GM12878 (cell line): ENCODE measurements at regions not wholly inside any gene's neighbourhood (a gene's known extent, or its start where the extent isn't known, plus 50 kb on each side); places are given as distances from the start of the nearest gene placed in this dataset.

Source experiments
- ATAC-seq: fragments of 200-7000 bp; cut with Tn5 transposase; 3 replicates; pipeline ENCODE4 v1.9.1; 2020; ENCODE audit warnings: mild to moderate bottlenecking, moderate library complexity
- BruUV-seq: library from RNA; stranded (reverse); fragments of 400-500 nt; replicated peaks from 2 replicates; lab custom pipeline; 2021; lab: Mats Ljungman, UMichigan
- CTCF ChIA-PET: fragments of 300-600 bp; sonication (Branson Sonifier 250); formaldehyde crosslinking; extraction: SDS; loops from one replicate; lab custom pipeline; 2021; ENCODE audit warnings: inconsistent platforms; lab: Yijun Ruan, JAX
- POLR2A ChIA-PET: fragments of 350-600 bp; formaldehyde crosslinking; extraction: SDS; loops from one replicate; lab custom pipeline; 2021; ENCODE audit warnings: inconsistent platforms; lab: Charles Lee
- RAD21 ChIA-PET: fragments of 300-600 bp; sonication (Branson Sonifier 250); formaldehyde crosslinking; loops from one replicate; lab custom pipeline; 2023; ENCODE audit warnings: antibody characterized with exemption; ENCODE audit not compliant: unreplicated experiment; lab: Charles Lee
- SMC1A ChIA-PET: fragments of 300-600 bp; sonication (Branson Sonifier 250); formaldehyde crosslinking; loops from one replicate; lab custom pipeline; 2023; ENCODE audit not compliant: unreplicated experiment, uncharacterized antibody; lab: Charles Lee
- DNase-seq: peaks from one replicate; pipeline ENCODE4 v3.0.0-alpha.2; 2011; ENCODE audit warnings: low read depth, low spot score
- FAIRE-seq: peaks from 3 replicates; lab custom pipeline; 2011; peaks lifted over from hg19 to GRCh38; lab: Jason Lieb, UNC
- H2AFZ ChIP-seq: 2 replicates; pipeline ENCODE4 v1.6.0; 2011; ENCODE audit warnings: low read depth, low read length, control low read depth; ENCODE audit not compliant: control insufficient read depth
- H3K27ac ChIP-seq: 2 replicates; pipeline ENCODE4 v1.5.1; 2011; ENCODE audit warnings: control low read depth; ENCODE audit not compliant: control insufficient read depth, insufficient read depth
- H3K27me3 ChIP-seq, 2 experiments: replicated peaks in 1 of 2; 2 replicates each; pipeline versions ENCODE4 v1.6.0 to v1.6.1; 2011; ENCODE audit warnings: low read length in 1 of 2; ENCODE audit not compliant: control insufficient read depth in 2 of 2, insufficient read depth in 2 of 2
- H3K36me3 ChIP-seq, 2 experiments: 2 replicates each; pipeline ENCODE4 v1.5.1; 2011; ENCODE audit warnings: low read length in 1 of 2; ENCODE audit not compliant: control insufficient read depth in 2 of 2, insufficient read depth in 2 of 2
- H3K4me1 ChIP-seq: 2 replicates; pipeline ENCODE4 v1.6.1; 2011; ENCODE audit warnings: mild to moderate bottlenecking, low read length, moderate library complexity, mixed read lengths; ENCODE audit not compliant: control insufficient read depth, insufficient read depth
- H3K4me2 ChIP-seq: 2 replicates; pipeline ENCODE4 v1.6.0; 2011; ENCODE audit warnings: control low read depth; ENCODE audit not compliant: control insufficient read depth, insufficient read depth
- H3K4me3 ChIP-seq: fragments of 200-600 bp; sonication (generic); 2 replicates; pipeline ENCODE4 v1.5.1; 2016
- H3K79me2 ChIP-seq: 2 replicates; pipeline ENCODE4 v1.6.0; 2011; ENCODE audit warnings: low read length; ENCODE audit not compliant: control insufficient read depth, insufficient read depth
- H3K9ac ChIP-seq: 2 replicates; pipeline ENCODE4 v1.8.0; 2011; ENCODE audit warnings: low read length, control low read depth, mixed read lengths; ENCODE audit not compliant: control insufficient read depth, insufficient read depth
- H3K9me3 ChIP-seq: replicated peaks from 3 replicates; pipeline ENCODE4 v1.5.1; 2011; ENCODE audit warnings: mild to moderate bottlenecking, low read length; ENCODE audit not compliant: control insufficient read depth, insufficient read depth
- H4K20me1 ChIP-seq: 2 replicates; pipeline ENCODE4 v1.6.0; 2011; ENCODE audit not compliant: control insufficient read depth, insufficient read depth
- BCL3 ChIP-seq: IDR thresholded peaks from 2 replicates; pipeline ENCODE4 v1.6.1; 2011; ENCODE audit warnings: borderline replicate concordance, low read depth, mild to moderate bottlenecking, moderate library complexity, low read length; ENCODE audit not compliant: insufficient read depth, poor library complexity, severe bottlenecking
- ETV6 ChIP-seq, 2 experiments: fragments of 450-650 bp in 1 of 2; IDR thresholded peaks in 1 of 2; conservative IDR thresholded peaks in 1 of 2; 2 replicates each; pipeline ENCODE4 v1.6.1; 2014; ENCODE audit warnings: antibody characterized with exemption in 1 of 2, borderline replicate concordance in 1 of 2, low read depth in 1 of 2, mild to moderate bottlenecking in 1 of 2, moderate library complexity in 1 of 2
- FOS ChIP-seq: IDR thresholded peaks from 3 replicates; pipeline ENCODE4 v1.6.1; 2011; ENCODE audit warnings: borderline replicate concordance; ENCODE audit not compliant: insufficient read length; ENCODE audit errors: extremely low read depth
- GATAD2B ChIP-seq: fragments of 450-650 bp; conservative IDR thresholded peaks from 2 replicates; pipeline ENCODE4 v1.6.1; 2017; ENCODE audit warnings: low read depth, mild to moderate bottlenecking, moderate library complexity
- JUNB ChIP-seq: IDR thresholded peaks from 2 replicates; pipeline ENCODE4 v1.6.1; 2016; ENCODE audit warnings: antibody characterized with exemption, mild to moderate bottlenecking
- MAX ChIP-seq: IDR thresholded peaks from 2 replicates; pipeline ENCODE4 v1.6.1; 2012; ENCODE audit warnings: low read depth, low read length, improper control_type of control experiment
- PAX5 ChIP-seq: IDR thresholded peaks from 2 replicates; pipeline ENCODE4 v1.6.1; 2011; ENCODE audit warnings: low read depth, low read length, borderline replicate concordance
- SREBF1 ChIP-seq: IDR thresholded peaks from 2 replicates; pipeline ENCODE4 v1.6.1; 2012; ENCODE audit warnings: mild to moderate bottlenecking, low read length
- STAT1 ChIP-seq: fragments of 450-650 bp; conservative IDR thresholded peaks from 2 replicates; pipeline ENCODE4 v1.6.1; 2014; ENCODE audit warnings: antibody characterized with exemption, mild to moderate bottlenecking
- STAT3 ChIP-seq: IDR thresholded peaks from 2 replicates; pipeline ENCODE4 v1.6.1; 2011; ENCODE audit warnings: low read depth, low read length, improper control_type of control experiment
- SUZ12 ChIP-seq: fragments of 200-600 bp; sonication (generic); IDR thresholded peaks from one replicate; pipeline ENCODE4 v1.6.1; 2018; ENCODE audit warnings: antibody characterized with exemption, mild to moderate bottlenecking; ENCODE audit not compliant: unreplicated experiment
- TARDBP ChIP-seq: IDR thresholded peaks from 2 replicates; pipeline ENCODE4 v1.6.1; 2016; ENCODE audit warnings: borderline replicate concordance
- WGBS: methylation state at CpG from one replicate; pipeline ENCODE4 v1.1.6; 2016; ENCODE audit warnings: low lambda C conversion rate; ENCODE audit not compliant: insufficient replicate concordance, insufficient coverage; ENCODE audit errors: missing lambda C conversion rate; 5-methylcytosine and 5-hydroxymethylcytosine counted together
- in situ Hi-C: fragments of 300-500 bp; cut with MboI; formaldehyde crosslinking; loops from 9 replicates; pipeline ENCODE4 v1.14.3; 2018; ENCODE audit warnings: mixed read lengths
- intact Hi-C: fragments of 100-400 bp; cut with micrococcal nuclease; formaldehyde crosslinking; loops from one replicate; pipeline ENCODE4 v1.14.2; 2022; ENCODE audit not compliant: unreplicated experiment
- TF ChIP-seq, protein P1 (sequence below): IDR thresholded peaks from 2 replicates; pipeline ENCODE4 v1.6.1; 2012; ENCODE audit warnings: improper control_type of control experiment, low read depth, low read length; ENCODE audit not compliant: insufficient replicate concordance

GRCh38 chr1:81664341-81664740 is 136.4 kb upstream of the ADGRL2 start:
- no peak for TF ChIP-seq JUNB
- TF ChIP-seq PAX5: no peak
- no peak for TF ChIP-seq MAX
- TF ChIP-seq, protein P1, sequence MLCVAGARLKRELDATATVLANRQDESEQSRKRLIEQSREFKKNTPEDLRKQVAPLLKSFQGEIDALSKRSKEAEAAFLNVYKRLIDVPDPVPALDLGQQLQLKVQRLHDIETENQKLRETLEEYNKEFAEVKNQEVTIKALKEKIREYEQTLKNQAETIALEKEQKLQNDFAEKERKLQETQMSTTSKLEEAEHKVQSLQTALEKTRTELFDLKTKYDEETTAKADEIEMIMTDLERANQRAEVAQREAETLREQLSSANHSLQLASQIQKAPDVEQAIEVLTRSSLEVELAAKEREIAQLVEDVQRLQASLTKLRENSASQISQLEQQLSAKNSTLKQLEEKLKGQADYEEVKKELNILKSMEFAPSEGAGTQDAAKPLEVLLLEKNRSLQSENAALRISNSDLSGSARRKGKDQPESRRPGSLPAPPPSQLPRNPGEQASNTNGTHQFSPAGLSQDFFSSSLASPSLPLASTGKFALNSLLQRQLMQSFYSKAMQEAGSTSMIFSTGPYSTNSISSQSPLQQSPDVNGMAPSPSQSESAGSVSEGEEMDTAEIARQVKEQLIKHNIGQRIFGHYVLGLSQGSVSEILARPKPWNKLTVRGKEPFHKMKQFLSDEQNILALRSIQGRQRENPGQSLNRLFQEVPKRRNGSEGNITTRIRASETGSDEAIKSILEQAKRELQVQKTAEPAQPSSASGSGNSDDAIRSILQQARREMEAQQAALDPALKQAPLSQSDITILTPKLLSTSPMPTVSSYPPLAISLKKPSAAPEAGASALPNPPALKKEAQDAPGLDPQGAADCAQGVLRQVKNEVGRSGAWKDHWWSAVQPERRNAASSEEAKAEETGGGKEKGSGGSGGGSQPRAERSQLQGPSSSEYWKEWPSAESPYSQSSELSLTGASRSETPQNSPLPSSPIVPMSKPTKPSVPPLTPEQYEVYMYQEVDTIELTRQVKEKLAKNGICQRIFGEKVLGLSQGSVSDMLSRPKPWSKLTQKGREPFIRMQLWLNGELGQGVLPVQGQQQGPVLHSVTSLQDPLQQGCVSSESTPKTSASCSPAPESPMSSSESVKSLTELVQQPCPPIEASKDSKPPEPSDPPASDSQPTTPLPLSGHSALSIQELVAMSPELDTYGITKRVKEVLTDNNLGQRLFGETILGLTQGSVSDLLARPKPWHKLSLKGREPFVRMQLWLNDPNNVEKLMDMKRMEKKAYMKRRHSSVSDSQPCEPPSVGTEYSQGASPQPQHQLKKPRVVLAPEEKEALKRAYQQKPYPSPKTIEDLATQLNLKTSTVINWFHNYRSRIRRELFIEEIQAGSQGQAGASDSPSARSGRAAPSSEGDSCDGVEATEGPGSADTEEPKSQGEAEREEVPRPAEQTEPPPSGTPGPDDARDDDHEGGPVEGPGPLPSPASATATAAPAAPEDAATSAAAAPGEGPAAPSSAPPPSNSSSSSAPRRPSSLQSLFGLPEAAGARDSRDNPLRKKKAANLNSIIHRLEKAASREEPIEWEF: no peak
- TF ChIP-seq ETV6 (conservative IDR thresholded peaks at IDR 0.05 in 1 of 2, IDR thresholded peaks at IDR 0.05 in 1 of 2; ENCODE audit: borderline replicate concordance in 1 of 2, low read depth in 1 of 2): no peak
- no peak for TF ChIP-seq STAT3
- no peak for TF ChIP-seq TARDBP
- TF ChIP-seq SUZ12: no peak
- no peak for TF ChIP-seq STAT1
- no peak for TF ChIP-seq BCL3
- TF ChIP-seq GATAD2B: no peak
- TF ChIP-seq SREBF1: no peak
- TF ChIP-seq FOS: no peak
- Histone ChIP-seq H4K20me1 (no peaks in the 10 kb centered on the region), H3K4me3 (no peak overlapping the region), H3K9me3 (no peaks in the 10 kb centered on the region), H3K9ac (no peak overlapping the region), H3K79me2 (no peaks in the 10 kb centered on the region), H3K27ac (no peak overlapping the region), H3K4me2 (no peak overlapping the region), H2AFZ (no peak overlapping the region), H3K27me3 (0 out of 4 replicates have a peak, but pooled peaks cover 0 to 2% of the 10 kb centered on the region in 2 experiments), H3K4me1 (no peaks in the 10 kb centered on the region), H3K36me3 (no peaks in the 10 kb centered on the region)
- intact Hi-C loops: no loop called here
- in situ Hi-C loops: no loop called here
- FAIRE-seq: no peak
- no peak for DNase-seq
- 0% methylated on average over 1 of the region's 1 CpG for WGBS
- ChIA-PET CTCF (no interaction called here), POLR2A (no interaction called here), RAD21 (no interaction called here), SMC1A (interaction anchor here (0.8 to 1.5 kb wide), 2 partner anchors 10 to 13 kb away, joined by 3 to 4 read pairs; no protein-coding TSS in a partner anchor)
- BruUV-seq: no TSS peak
- ATAC-seq: no peak
